GM12878 (cell line): ENCODE measurements at regions not wholly inside any gene's neighbourhood (a gene's known extent, or its start where the extent isn't known, plus 50 kb on each side); places are given as distances from the start of the nearest gene placed in this dataset.

Experiments used
- ATAC-seq: fragments of 200-7000 bp; cut with Tn5 transposase; 3 replicates; pipeline ENCODE4 v1.9.1; 2020; ENCODE audit warnings: mild to moderate bottlenecking, moderate library complexity
- BruUV-seq: library from RNA; stranded (reverse); fragments of 400-500 nt; replicated peaks from 2 replicates; lab custom pipeline; 2021; lab: Mats Ljungman, UMichigan
- CTCF ChIA-PET: fragments of 300-600 bp; sonication (Branson Sonifier 250); formaldehyde crosslinking; extraction: SDS; loops from one replicate; lab custom pipeline; 2021; ENCODE audit warnings: inconsistent platforms; lab: Yijun Ruan, JAX
- POLR2A ChIA-PET: fragments of 350-600 bp; formaldehyde crosslinking; extraction: SDS; loops from one replicate; lab custom pipeline; 2021; ENCODE audit warnings: inconsistent platforms; lab: Charles Lee
- RAD21 ChIA-PET: fragments of 300-600 bp; sonication (Branson Sonifier 250); formaldehyde crosslinking; loops from one replicate; lab custom pipeline; 2023; ENCODE audit warnings: antibody characterized with exemption; ENCODE audit not compliant: unreplicated experiment; lab: Charles Lee
- SMC1A ChIA-PET: fragments of 300-600 bp; sonication (Branson Sonifier 250); formaldehyde crosslinking; loops from one replicate; lab custom pipeline; 2023; ENCODE audit not compliant: unreplicated experiment, uncharacterized antibody; lab: Charles Lee
- DNase-seq: peaks from one replicate; pipeline ENCODE4 v3.0.0-alpha.2; 2011; ENCODE audit warnings: low read depth, low spot score
- FAIRE-seq: peaks from 3 replicates; lab custom pipeline; 2011; peaks lifted over from hg19 to GRCh38; lab: Jason Lieb, UNC
- H2AFZ ChIP-seq: 2 replicates; pipeline ENCODE4 v1.6.0; 2011; ENCODE audit warnings: low read depth, low read length, control low read depth; ENCODE audit not compliant: control insufficient read depth
- H3K27ac ChIP-seq: 2 replicates; pipeline ENCODE4 v1.5.1; 2011; ENCODE audit warnings: control low read depth; ENCODE audit not compliant: control insufficient read depth, insufficient read depth
- H3K27me3 ChIP-seq, 2 experiments: replicated peaks in 1 of 2; 2 replicates each; pipeline versions ENCODE4 v1.6.0 to v1.6.1; 2011; ENCODE audit warnings: low read length in 1 of 2; ENCODE audit not compliant: control insufficient read depth in 2 of 2, insufficient read depth in 2 of 2
- H3K36me3 ChIP-seq, 2 experiments: 2 replicates each; pipeline ENCODE4 v1.5.1; 2011; ENCODE audit warnings: low read length in 1 of 2; ENCODE audit not compliant: control insufficient read depth in 2 of 2, insufficient read depth in 2 of 2
- H3K4me1 ChIP-seq: 2 replicates; pipeline ENCODE4 v1.6.1; 2011; ENCODE audit warnings: mild to moderate bottlenecking, low read length, moderate library complexity, mixed read lengths; ENCODE audit not compliant: control insufficient read depth, insufficient read depth
- H3K4me2 ChIP-seq: 2 replicates; pipeline ENCODE4 v1.6.0; 2011; ENCODE audit warnings: control low read depth; ENCODE audit not compliant: control insufficient read depth, insufficient read depth
- H3K4me3 ChIP-seq: fragments of 200-600 bp; sonication (generic); 2 replicates; pipeline ENCODE4 v1.5.1; 2016
- H3K79me2 ChIP-seq: 2 replicates; pipeline ENCODE4 v1.6.0; 2011; ENCODE audit warnings: low read length; ENCODE audit not compliant: control insufficient read depth, insufficient read depth
- H3K9ac ChIP-seq: 2 replicates; pipeline ENCODE4 v1.8.0; 2011; ENCODE audit warnings: low read length, control low read depth, mixed read lengths; ENCODE audit not compliant: control insufficient read depth, insufficient read depth
- H3K9me3 ChIP-seq: replicated peaks from 3 replicates; pipeline ENCODE4 v1.5.1; 2011; ENCODE audit warnings: mild to moderate bottlenecking, low read length; ENCODE audit not compliant: control insufficient read depth, insufficient read depth
- H4K20me1 ChIP-seq: 2 replicates; pipeline ENCODE4 v1.6.0; 2011; ENCODE audit not compliant: control insufficient read depth, insufficient read depth
- BRCA1 ChIP-seq: IDR thresholded peaks from 2 replicates; pipeline ENCODE4 v1.6.1; 2011; ENCODE audit warnings: low read depth, low read length, improper control_type of control experiment
- HCFC1 ChIP-seq: fragments of 150-350 bp; IDR thresholded peaks from 2 replicates; pipeline ENCODE4 v1.6.1; 2014; ENCODE audit warnings: low read length
- KAT2A ChIP-seq: conservative IDR thresholded peaks from 2 replicates; pipeline ENCODE4 v1.6.1; 2011; ENCODE audit warnings: low read depth, low read length; ENCODE audit not compliant: control insufficient read depth
- KDM1A ChIP-seq: fragments of 200-600 bp; sonication (generic); IDR thresholded peaks from 2 replicates; pipeline ENCODE4 v1.6.1; 2016; ENCODE audit warnings: borderline replicate concordance
- NFYA ChIP-seq: IDR thresholded peaks from 2 replicates; pipeline ENCODE4 v1.6.1; 2011; ENCODE audit warnings: low read depth, mild to moderate bottlenecking, low read length, improper control_type of control experiment, borderline replicate concordance
- SIX5 ChIP-seq: IDR thresholded peaks from 2 replicates; pipeline ENCODE4 v1.6.1; 2011; ENCODE audit warnings: mild to moderate bottlenecking, low read depth, low read length, moderate library complexity; ENCODE audit not compliant: severe bottlenecking
- SPI1 ChIP-seq: IDR thresholded peaks from 2 replicates; pipeline ENCODE4 v1.6.1; 2011; ENCODE audit warnings: low read depth, mild to moderate bottlenecking, low read length, moderate library complexity, borderline replicate concordance; ENCODE audit not compliant: insufficient read depth
- SREBF1 ChIP-seq: IDR thresholded peaks from 2 replicates; pipeline ENCODE4 v1.6.1; 2012; ENCODE audit warnings: mild to moderate bottlenecking, low read length
- WGBS: methylation state at CpG from one replicate; pipeline ENCODE4 v1.1.6; 2016; ENCODE audit warnings: low lambda C conversion rate; ENCODE audit not compliant: insufficient replicate concordance, insufficient coverage; ENCODE audit errors: missing lambda C conversion rate; 5-methylcytosine and 5-hydroxymethylcytosine counted together
- in situ Hi-C: fragments of 300-500 bp; cut with MboI; formaldehyde crosslinking; loops from 9 replicates; pipeline ENCODE4 v1.14.3; 2018; ENCODE audit warnings: mixed read lengths
- intact Hi-C: fragments of 100-400 bp; cut with micrococcal nuclease; formaldehyde crosslinking; loops from one replicate; pipeline ENCODE4 v1.14.2; 2022; ENCODE audit not compliant: unreplicated experiment
- TF ChIP-seq, protein P1 (sequence below): fragments of 150-350 bp; IDR thresholded peaks from 2 replicates; pipeline ENCODE4 v1.6.1; 2016; ENCODE audit warnings: low read depth, low read length
- TF ChIP-seq, protein P2 (sequence below): fragments of 150-350 bp; IDR thresholded peaks from 2 replicates; pipeline ENCODE4 v1.6.1; 2014; ENCODE audit warnings: mild to moderate bottlenecking, low read depth, low read length

DNA sequence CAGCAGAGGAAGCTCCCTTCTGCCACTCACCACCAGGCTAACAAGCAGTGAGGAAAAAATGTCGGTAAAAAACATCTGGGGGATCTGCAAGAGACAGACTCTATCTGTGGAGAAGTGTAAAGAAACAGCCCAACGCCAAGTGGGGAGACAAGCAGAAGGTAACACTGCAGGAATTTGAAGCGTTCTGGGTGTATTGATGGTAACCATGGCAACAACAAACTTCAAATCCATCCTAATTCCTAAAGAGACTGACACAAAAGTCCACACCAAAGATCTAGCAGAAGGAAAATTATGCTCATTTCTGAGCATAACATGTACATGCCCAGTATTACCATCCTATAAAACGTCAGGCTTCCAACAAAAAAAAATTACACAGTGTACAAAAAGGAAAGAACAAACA, 449.3 kb downstream of the GABRB3 start:
- H3K9me3 ChIP-seq, result no peaks in the 10 kb centered on the region; the same call in 2 of the 3 replicates
- no peak overlapping the region for H3K9ac ChIP-seq
- no peaks in the 10 kb centered on the region for H4K20me1 ChIP-seq
- ChIA-PET POLR2A (no interaction called here), SMC1A (no interaction called here), RAD21 (no interaction called here), CTCF (no interaction called here)
- H3K27ac ChIP-seq, result no peak overlapping the region
- no peak for FAIRE-seq
- H2AFZ ChIP-seq, result no peak overlapping the region
- DNase-seq, result no peak
- TF ChIP-seq SIX5, result no peak
- TF ChIP-seq NFYA, result no peak
- no peak for TF ChIP-seq KAT2A
- no peak for TF ChIP-seq SPI1
- no peak for TF ChIP-seq BRCA1
- no peak for TF ChIP-seq HCFC1
- no peak for TF ChIP-seq KDM1A
- no peak for TF ChIP-seq SREBF1
- TF ChIP-seq, protein P1, sequence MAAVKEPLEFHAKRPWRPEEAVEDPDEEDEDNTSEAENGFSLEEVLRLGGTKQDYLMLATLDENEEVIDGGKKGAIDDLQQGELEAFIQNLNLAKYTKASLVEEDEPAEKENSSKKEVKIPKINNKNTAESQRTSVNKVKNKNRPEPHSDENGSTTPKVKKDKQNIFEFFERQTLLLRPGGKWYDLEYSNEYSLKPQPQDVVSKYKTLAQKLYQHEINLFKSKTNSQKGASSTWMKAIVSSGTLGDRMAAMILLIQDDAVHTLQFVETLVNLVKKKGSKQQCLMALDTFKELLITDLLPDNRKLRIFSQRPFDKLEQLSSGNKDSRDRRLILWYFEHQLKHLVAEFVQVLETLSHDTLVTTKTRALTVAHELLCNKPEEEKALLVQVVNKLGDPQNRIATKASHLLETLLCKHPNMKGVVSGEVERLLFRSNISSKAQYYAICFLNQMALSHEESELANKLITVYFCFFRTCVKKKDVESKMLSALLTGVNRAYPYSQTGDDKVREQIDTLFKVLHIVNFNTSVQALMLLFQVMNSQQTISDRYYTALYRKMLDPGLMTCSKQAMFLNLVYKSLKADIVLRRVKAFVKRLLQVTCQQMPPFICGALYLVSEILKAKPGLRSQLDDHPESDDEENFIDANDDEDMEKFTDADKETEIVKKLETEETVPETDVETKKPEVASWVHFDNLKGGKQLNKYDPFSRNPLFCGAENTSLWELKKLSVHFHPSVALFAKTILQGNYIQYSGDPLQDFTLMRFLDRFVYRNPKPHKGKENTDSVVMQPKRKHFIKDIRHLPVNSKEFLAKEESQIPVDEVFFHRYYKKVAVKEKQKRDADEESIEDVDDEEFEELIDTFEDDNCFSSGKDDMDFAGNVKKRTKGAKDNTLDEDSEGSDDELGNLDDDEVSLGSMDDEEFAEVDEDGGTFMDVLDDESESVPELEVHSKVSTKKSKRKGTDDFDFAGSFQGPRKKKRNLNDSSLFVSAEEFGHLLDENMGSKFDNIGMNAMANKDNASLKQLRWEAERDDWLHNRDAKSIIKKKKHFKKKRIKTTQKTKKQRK, result no peak
- TF ChIP-seq, protein P2, sequence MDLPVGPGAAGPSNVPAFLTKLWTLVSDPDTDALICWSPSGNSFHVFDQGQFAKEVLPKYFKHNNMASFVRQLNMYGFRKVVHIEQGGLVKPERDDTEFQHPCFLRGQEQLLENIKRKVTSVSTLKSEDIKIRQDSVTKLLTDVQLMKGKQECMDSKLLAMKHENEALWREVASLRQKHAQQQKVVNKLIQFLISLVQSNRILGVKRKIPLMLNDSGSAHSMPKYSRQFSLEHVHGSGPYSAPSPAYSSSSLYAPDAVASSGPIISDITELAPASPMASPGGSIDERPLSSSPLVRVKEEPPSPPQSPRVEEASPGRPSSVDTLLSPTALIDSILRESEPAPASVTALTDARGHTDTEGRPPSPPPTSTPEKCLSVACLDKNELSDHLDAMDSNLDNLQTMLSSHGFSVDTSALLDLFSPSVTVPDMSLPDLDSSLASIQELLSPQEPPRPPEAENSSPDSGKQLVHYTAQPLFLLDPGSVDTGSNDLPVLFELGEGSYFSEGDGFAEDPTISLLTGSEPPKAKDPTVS, result no peak
- intact Hi-C loops (no loop called here), in situ Hi-C loops (no loop called here)
- no peak overlapping the region for H3K4me2 ChIP-seq
- no peak for ATAC-seq
- no peaks in the 10 kb centered on the region for H3K4me1 ChIP-seq
- no peaks in the 10 kb centered on the region for H3K36me3 ChIP-seq
- H3K79me2 ChIP-seq, result no peaks in the 10 kb centered on the region
- no peaks in the 10 kb centered on the region for H3K27me3 ChIP-seq
- no TSS peak for BruUV-seq
- H3K4me3 ChIP-seq, result no peak overlapping the region
- 0% methylated on average over 4 of the region's 4 CpGs for WGBS
